Neuronal stem cell (in vitro differentiated cells): ENCODE measurements at regions not wholly inside any gene's neighbourhood (a gene's known extent, or its start where the extent isn't known, plus 50 kb on each side); places are given as distances from the start of the nearest gene placed in this dataset.
A peak's percentile ranks its signal among the peaks of the same experiment; 100 is the strongest.

Source experiments
- DNase-seq: peaks from one replicate; pipeline ENCODE4 v3.0.0-alpha.2; 2013; ENCODE audit warnings: low spot score
- H2AFZ ChIP-seq: one replicate; pipeline ENCODE4 v1.6.1; 2013; ENCODE audit warnings: mild to moderate bottlenecking, low read length, inconsistent platforms
- H2AK5ac ChIP-seq: 2 replicates; pipeline ENCODE4 v1.6.1; 2013; ENCODE audit warnings: low read depth, mild to moderate bottlenecking, inconsistent platforms, low read length, moderate library complexity, mixed read lengths
- H2BK120ac ChIP-seq: 2 replicates; pipeline ENCODE4 v1.6.1; 2013; ENCODE audit warnings: low read depth, mild to moderate bottlenecking, inconsistent platforms, low read length, moderate library complexity, mixed read lengths
- H2BK12ac ChIP-seq: one replicate; pipeline ENCODE4 v1.6.1; 2013; ENCODE audit warnings: low read length, inconsistent platforms
- H2BK15ac ChIP-seq: 2 replicates; pipeline ENCODE4 v1.6.1; 2013; ENCODE audit warnings: mild to moderate bottlenecking, low read length, inconsistent platforms, mixed read lengths
- H2BK5ac ChIP-seq: one replicate; pipeline ENCODE4 v1.6.1; 2013; ENCODE audit warnings: inconsistent platforms, mild to moderate bottlenecking, low read length, moderate library complexity
- H3K14ac ChIP-seq: one replicate; pipeline ENCODE4 v1.6.1; 2013; ENCODE audit warnings: low read length, inconsistent platforms
- H3K18ac ChIP-seq: 2 replicates; pipeline ENCODE4 v1.6.1; 2013; ENCODE audit warnings: low read length, inconsistent platforms
- H3K23ac ChIP-seq: 2 replicates; pipeline ENCODE4 v1.6.1; 2013; ENCODE audit warnings: low read depth, mild to moderate bottlenecking, mixed read lengths, low read length, inconsistent platforms; ENCODE audit not compliant: poor library complexity
- H3K27ac ChIP-seq: replicated peaks from 3 replicates; pipeline ENCODE4 v1.5.1; 2013; ENCODE audit warnings: low read length, inconsistent platforms
- H3K27me3 ChIP-seq, 3 experiments: 2 replicates each; pipeline ENCODE4 v1.6.1; 2013; ENCODE audit warnings: low read length in 3 of 3, mild to moderate bottlenecking in 2 of 3, inconsistent platforms in 1 of 3, low read depth in 1 of 3, mixed read lengths in 1 of 3, moderate library complexity in 1 of 3; ENCODE audit not compliant: control insufficient read depth in 3 of 3, insufficient read depth in 3 of 3
- H3K36me3 ChIP-seq, 2 donors: replicated peaks in 1 of 2; 2 replicates each; pipeline ENCODE4 v1.6.1; 2013; ENCODE audit warnings: low read length in 2 of 2; ENCODE audit not compliant: control insufficient read depth in 2 of 2, insufficient read depth in 2 of 2
- H3K4ac ChIP-seq: 2 replicates; pipeline ENCODE4 v1.6.1; 2013; ENCODE audit warnings: inconsistent platforms, mild to moderate bottlenecking, low read length, moderate library complexity
- H3K4me1 ChIP-seq, 2 donors: 1 replicate in 1 of 2; 2 replicates in 1 of 2; pipeline ENCODE4 v1.6.1; 2013; ENCODE audit warnings: low read length in 2 of 2, low read depth in 1 of 2; ENCODE audit not compliant: control insufficient read depth in 2 of 2, insufficient read depth in 1 of 2
- H3K4me2 ChIP-seq: one replicate; pipeline ENCODE4 v1.6.1; 2013; ENCODE audit warnings: mild to moderate bottlenecking, low read length, inconsistent platforms; ENCODE audit not compliant: insufficient read depth, poor library complexity, severe bottlenecking
- H3K4me3 ChIP-seq, 2 donors: 2 replicates each; pipeline ENCODE4 v1.5.1; 2013; ENCODE audit warnings: low read length in 2 of 2, mild to moderate bottlenecking in 2 of 2, inconsistent platforms in 1 of 2, moderate library complexity in 1 of 2
- H3K79me1 ChIP-seq: one replicate; pipeline ENCODE4 v1.6.1; 2013; ENCODE audit warnings: low read depth, mild to moderate bottlenecking, inconsistent platforms, low read length, moderate library complexity
- H3K9ac ChIP-seq: one replicate; pipeline ENCODE4 v1.6.1; 2013; ENCODE audit warnings: mild to moderate bottlenecking, low read depth, low read length, inconsistent platforms; ENCODE audit not compliant: poor library complexity
- H3K9me3 ChIP-seq, 2 donors: replicated peaks in 1 of 2; 2 replicates each; pipeline versions ENCODE3 to v1.6.1; 2013; ENCODE audit warnings: low read length in 2 of 2, mild to moderate bottlenecking in 2 of 2, inconsistent platforms in 1 of 2, low read depth in 1 of 2, mixed read lengths in 1 of 2, moderate library complexity in 1 of 2; ENCODE audit not compliant: control insufficient read depth in 2 of 2, insufficient read depth in 1 of 2
- H4K8ac ChIP-seq: one replicate; pipeline ENCODE4 v1.6.1; 2013; ENCODE audit warnings: low read depth, mild to moderate bottlenecking, inconsistent platforms, low read length, moderate library complexity
- H4K91ac ChIP-seq: one replicate; pipeline ENCODE4 v1.6.1; 2013; ENCODE audit warnings: low read length, low read depth, mild to moderate bottlenecking, inconsistent platforms; ENCODE audit not compliant: poor library complexity
- WGBS, 2 donors: extraction: QIAGEN DNeasy Blood & Tissue Kit; methylation state at CpG; one replicate each; pipeline ENCODE4 v1.1.7; 2013; ENCODE audit warnings: missing lambda C conversion rate in 2 of 2, mixed read lengths in 1 of 2; ENCODE audit not compliant: insufficient read length in 2 of 2, insufficient replicate concordance in 1 of 2; ENCODE audit errors: extremely low coverage in 2 of 2; 5-methylcytosine and 5-hydroxymethylcytosine counted together

DNA sequence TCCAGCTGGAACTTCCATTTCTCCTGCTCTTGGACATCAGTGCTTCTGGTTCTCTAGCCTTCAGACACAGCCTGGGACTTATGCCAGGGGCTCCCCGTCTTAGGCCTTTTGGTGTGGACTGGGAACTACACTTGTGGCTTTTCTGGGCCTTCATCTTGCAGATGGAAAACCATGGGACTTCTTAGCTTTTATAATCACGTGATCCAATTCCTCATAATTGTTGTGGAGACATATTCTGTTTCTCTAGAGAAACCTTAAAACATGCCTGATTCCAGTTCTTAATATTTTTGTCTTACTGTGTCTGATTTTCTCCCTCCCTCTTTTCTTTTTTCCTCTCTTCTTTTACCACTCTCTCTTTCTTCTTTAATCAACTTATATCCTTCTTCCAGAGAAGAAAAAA is 224.2 kb upstream of the FOXP2 start:
- H3K23ac ChIP-seq: no peak overlapping the region
- H4K91ac ChIP-seq: no peak overlapping the region
- no peak overlapping the region for H3K9ac ChIP-seq
- no peak overlapping the region for H2BK5ac ChIP-seq
- no peak overlapping the region for H2AFZ ChIP-seq
- H2BK120ac ChIP-seq: no peak overlapping the region
- no peak overlapping the region for H2BK15ac ChIP-seq
- no peaks in the 10 kb centered on the region for H3K36me3 ChIP-seq
- no peak overlapping the region for H3K4me3 ChIP-seq
- H4K8ac ChIP-seq: no peak overlapping the region
- no peak overlapping the region for H2BK12ac ChIP-seq
- no peak overlapping the region for H3K27ac ChIP-seq
- H3K9me3 ChIP-seq: no peaks in the 10 kb centered on the region
- no peak overlapping the region for H3K4me2 ChIP-seq
- no peak overlapping the region for H2AK5ac ChIP-seq
- H3K18ac ChIP-seq: no peak overlapping the region
- WGBS, 2 donors: no CpG with 5 or more reads among the region's 2 CpGs
- H3K27me3 ChIP-seq: no peaks in the 10 kb centered on the region
- H3K4me1 ChIP-seq: peaks cover 0 to 7% of the 10 kb centered on the region in 2 donors
- no peaks in the 10 kb centered on the region for H3K79me1 ChIP-seq
- H3K4ac ChIP-seq: no peak overlapping the region
- DNase-seq: no peak
- no peak overlapping the region for H3K14ac ChIP-seq

DNA sequence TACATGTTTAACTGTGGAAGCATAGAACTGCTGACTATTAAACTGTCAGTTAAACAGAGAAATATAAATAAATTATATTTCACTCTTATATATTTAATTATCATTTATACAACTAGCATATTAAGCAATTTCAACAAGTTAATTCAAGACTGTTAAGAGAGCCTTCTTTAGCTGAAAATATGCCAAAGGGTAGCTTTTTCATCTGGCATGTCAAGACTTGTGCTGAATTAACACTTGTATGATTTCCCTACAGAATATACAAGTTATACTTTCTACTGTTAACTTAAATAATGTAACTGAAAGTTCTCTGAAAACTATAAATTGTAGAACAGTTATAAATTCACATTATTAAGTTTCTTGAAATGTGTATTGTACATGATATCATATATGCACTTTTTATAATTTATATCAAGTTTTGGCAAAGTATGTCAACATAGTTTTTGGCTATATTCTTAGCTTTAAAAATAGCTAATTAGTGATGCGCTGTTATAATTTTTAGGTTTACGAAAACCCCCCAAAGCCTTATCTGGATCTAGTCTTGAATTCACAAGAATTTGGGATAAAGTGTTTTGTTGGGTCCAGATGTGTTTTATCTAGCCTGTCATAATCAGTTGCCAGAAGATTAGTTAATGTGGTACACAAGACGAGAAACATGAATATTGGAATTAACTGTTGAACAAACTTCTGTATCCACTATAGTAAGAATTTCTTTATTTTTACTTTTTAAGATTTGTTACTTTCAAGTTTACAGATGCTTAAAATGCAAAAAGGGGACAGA is 231.1 kb upstream of the FOXP2 start:
- H4K8ac ChIP-seq: no peak overlapping the region
- H3K18ac ChIP-seq: no peak overlapping the region
- H3K9me3 ChIP-seq: no peaks in the 10 kb centered on the region
- H3K36me3 ChIP-seq: no peaks in the 10 kb centered on the region
- no peak overlapping the region for H2AFZ ChIP-seq
- no peaks in the 10 kb centered on the region for H3K79me1 ChIP-seq
- no CpG with 5 or more reads among the region's 3 CpGs for WGBS, 2 donors
- no peak overlapping the region for H3K4me2 ChIP-seq
- H3K14ac ChIP-seq: no peak overlapping the region
- H3K9ac ChIP-seq: no peak overlapping the region
- no peak overlapping the region for H2BK5ac ChIP-seq
- H4K91ac ChIP-seq: no peak overlapping the region
- no peak overlapping the region for H3K4ac ChIP-seq
- H2AK5ac ChIP-seq: no peak overlapping the region
- H3K27ac ChIP-seq: no peak overlapping the region
- peaks cover 0 to 23% of the 10 kb centered on the region in 2 donors for H3K4me1 ChIP-seq
- no peak overlapping the region for H2BK12ac ChIP-seq
- no peak overlapping the region for H2BK120ac ChIP-seq
- H3K27me3 ChIP-seq: no peaks in the 10 kb centered on the region
- H2BK15ac ChIP-seq: no peak overlapping the region
- H3K4me3 ChIP-seq: no peak overlapping the region
- no peak overlapping the region for H3K23ac ChIP-seq
- DNase-seq: no peak

DNA sequence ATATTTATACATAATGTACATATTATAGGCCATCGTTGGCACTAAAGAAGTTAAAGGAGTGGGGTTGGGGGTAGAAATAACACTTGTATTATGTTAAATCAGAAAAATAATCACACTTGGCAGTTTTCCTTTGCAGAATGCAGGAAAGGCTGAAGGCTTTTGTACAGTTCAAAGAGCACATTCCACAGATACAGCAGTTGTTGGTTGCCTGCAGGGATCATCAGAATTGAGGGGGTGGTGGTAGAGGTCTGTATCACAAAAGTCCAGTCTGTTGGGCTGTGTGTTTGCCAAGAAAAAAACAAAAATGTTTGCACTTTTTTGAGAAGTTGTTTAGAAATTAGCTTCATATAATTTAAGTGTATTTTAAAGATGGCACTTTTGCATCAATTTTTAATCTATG is 231.8 kb upstream of the FOXP2 start:
- H3K27me3 ChIP-seq: no peaks in the 10 kb centered on the region
- no peak overlapping the region for H3K18ac ChIP-seq
- no peak overlapping the region for H3K4ac ChIP-seq
- no peak overlapping the region for H2BK5ac ChIP-seq
- WGBS, 2 donors: no CpG with 5 or more reads among the region's 1 CpG
- H3K79me1 ChIP-seq: no peaks in the 10 kb centered on the region
- no peak overlapping the region for H3K9ac ChIP-seq
- no peak overlapping the region for H2AK5ac ChIP-seq
- no peak overlapping the region for H4K91ac ChIP-seq
- H3K23ac ChIP-seq: no peak overlapping the region
- H4K8ac ChIP-seq: no peak overlapping the region
- no peak overlapping the region for H2AFZ ChIP-seq
- no peak overlapping the region for H3K4me3 ChIP-seq
- H2BK15ac ChIP-seq: no peak overlapping the region
- H3K9me3 ChIP-seq: no peaks in the 10 kb centered on the region
- peaks cover 0 to 29% of the 10 kb centered on the region in 2 donors for H3K4me1 ChIP-seq
- H3K36me3 ChIP-seq: no peaks in the 10 kb centered on the region
- no peak overlapping the region for H2BK120ac ChIP-seq
- no peak overlapping the region for H2BK12ac ChIP-seq
- H3K27ac ChIP-seq: no peak overlapping the region
- peak; percentile 23 for DNase-seq
- H3K4me2 ChIP-seq: no peak overlapping the region
- H3K14ac ChIP-seq: no peak overlapping the region

DNA sequence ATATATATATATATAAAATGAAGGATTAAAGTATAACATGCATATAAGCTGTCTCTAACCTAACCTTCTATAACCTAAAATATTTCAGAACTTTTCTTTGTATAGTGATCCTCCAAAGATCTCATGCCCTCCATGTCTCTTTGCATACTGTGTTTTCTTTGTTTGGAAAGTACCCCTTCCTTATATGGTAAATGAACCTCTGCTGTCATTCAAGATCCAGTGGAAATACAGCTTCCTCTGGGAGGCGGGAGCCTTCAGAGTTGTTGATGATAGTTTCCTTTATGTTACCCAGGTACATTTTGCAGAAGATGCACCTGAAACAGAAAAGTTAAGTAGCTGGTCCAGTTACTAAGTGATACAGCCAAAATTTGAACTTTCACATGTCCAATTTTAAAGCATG is 233.3 kb upstream of the FOXP2 start:
- Histone ChIP-seq H3K4me2 (no peak overlapping the region), H2BK120ac (no peak overlapping the region), H4K8ac (no peak overlapping the region), H3K9me3 (no peaks in the 10 kb centered on the region), H3K4ac (no peak overlapping the region), H3K36me3 (no peaks in the 10 kb centered on the region), H2BK12ac (no peak overlapping the region), H3K79me1 (no peaks in the 10 kb centered on the region), H3K27ac (no peak overlapping the region), H3K18ac (no peak overlapping the region), H3K9ac (no peak overlapping the region), H3K4me1 (peaks cover 0 to 31% of the 10 kb centered on the region in 2 donors), H3K4me3 (no peak overlapping the region), H2AK5ac (no peak overlapping the region), H2BK15ac (no peak overlapping the region), H2AFZ (peak overlapping the region; percentile 53), H3K23ac (no peak overlapping the region), H3K27me3 (no peaks in the 10 kb centered on the region), H4K91ac (no peak overlapping the region), H3K14ac (no peak overlapping the region), H2BK5ac (no peak overlapping the region)
- DNase-seq: no peak
- WGBS, 2 donors: no CpG with 5 or more reads among the region's 1 CpG
